ENCODE measurements at regions not wholly inside any gene's neighbourhood (a gene's known extent, or its start where the extent isn't known, plus 50 kb on each side); places are given as distances from the start of the nearest gene placed in this dataset.

DNA sequence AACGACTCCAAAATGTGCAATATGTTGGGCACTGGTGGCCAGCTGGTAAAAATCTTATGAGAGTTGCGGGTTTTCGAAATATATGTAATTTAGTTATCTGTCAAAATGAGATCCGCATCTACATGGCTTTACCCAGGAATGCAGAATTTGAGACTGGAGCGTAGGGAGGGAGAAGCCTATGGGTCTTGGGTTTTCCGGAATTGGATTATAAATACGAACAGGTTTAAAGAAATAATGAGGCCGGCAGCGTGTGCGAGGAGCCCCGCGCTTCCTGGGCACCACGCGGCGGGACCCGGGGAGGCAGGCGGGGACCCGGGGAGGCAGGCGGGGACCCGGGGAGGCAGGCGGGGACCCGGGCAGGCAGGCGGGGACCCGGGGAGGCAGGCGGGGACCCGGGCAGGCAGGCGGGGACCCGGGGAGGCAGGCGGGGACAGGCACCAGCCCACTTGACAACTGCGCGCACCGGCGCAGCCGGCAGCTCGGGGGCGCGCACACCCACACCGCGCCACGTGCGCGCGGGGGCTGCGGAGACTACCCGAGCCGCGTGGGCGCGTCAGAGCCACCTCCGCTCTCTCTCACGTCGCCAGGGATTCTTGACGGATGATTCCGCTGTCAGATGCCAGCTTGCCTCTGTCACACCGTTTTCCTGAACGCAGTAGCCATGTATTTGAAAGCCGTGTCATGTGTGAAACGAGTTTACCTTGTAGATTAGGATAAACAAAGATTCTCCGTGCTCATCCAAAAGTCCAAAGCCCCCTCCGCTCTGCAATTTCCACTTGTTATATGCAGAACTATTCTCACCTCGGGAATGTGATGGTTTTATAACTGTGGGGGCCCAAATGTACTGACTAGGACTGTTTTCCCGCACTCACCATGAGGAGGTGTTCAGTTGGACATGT, 54.3 kb upstream of the HNRNPU start (continued):
- TF ChIP-seq JUND (IDR thresholded peaks at IDR 0.05; ENCODE audit: borderline replicate concordance, low read depth, low read length) (peak; percentile 31; the same call in 1 of the 2 replicates), JUND (tag; IDR thresholded peaks at IDR 0.05; ENCODE audit: borderline replicate concordance, low read depth, low read length) (peak; percentile 44; the same call in 1 of the 3 replicates), ATF7 (IDR thresholded peaks at IDR 0.05) (0 out of 2 replicates have a peak, but pooled peaks have one; percentile 21), BACH1 (tag; IDR thresholded peaks at IDR 0.05) (no peak), NR4A1 (CRISPR knock-in tag; IDR thresholded peaks at IDR 0.05) (no peak), NR4A1 (tag; IDR thresholded peaks at IDR 0.05) (0 out of 2 replicates have a peak, but pooled peaks have one; percentile 39), FOXA3 (CRISPR knock-in tag; conservative IDR thresholded peaks at IDR 0.05 in 1 of 2, IDR thresholded peaks at IDR 0.05 in 1 of 2) (peak in 1 of 2 experiments; percentile 78; a peak in 1 of 4 replicates), NRF1 (conservative IDR thresholded peaks at IDR 0.05 in 1 of 2, IDR thresholded peaks at IDR 0.05 in 1 of 2) (peak; percentile 82 to 84), SMARCA5 (IDR thresholded peaks at IDR 0.05) (no peak), SRF (CRISPR knock-in tag; IDR thresholded peaks at IDR 0.05) (no peak), ZNF224 (CRISPR knock-in tag; IDR thresholded peaks at IDR 0.05) (peak; percentile 72), ZNF217 (CRISPR knock-in tag; IDR thresholded peaks at IDR 0.05) (0 out of 2 replicates have a peak, but pooled peaks have one; percentile 47), RAD51 (IDR thresholded peaks at IDR 0.05; ENCODE audit: borderline replicate concordance, low read depth) (0 out of 2 replicates have a peak, but pooled peaks have one; percentile 16), BHLHE40 (IDR thresholded peaks at IDR 0.05; ENCODE audit: low read length) (peak; percentile 90), GABPB1 (CRISPR knock-in tag; IDR thresholded peaks at IDR 0.05) (peak; percentile 37; the same call in 1 of the 2 replicates), NCOA1 (IDR thresholded peaks at IDR 0.05; ENCODE audit: low read depth) (no peak), OTX1 (CRISPR knock-in tag; IDR thresholded peaks at IDR 0.05) (0 out of 2 replicates have a peak, but pooled peaks have one; percentile 24), TEAD1 (CRISPR knock-in tag; IDR thresholded peaks at IDR 0.05) (peak in 1 of 2 experiments; percentile 89; a peak in 2 of 4 replicates), GATAD2B (IDR thresholded peaks at IDR 0.05; ENCODE audit: borderline replicate concordance) (peak; percentile 80; the same call in 1 of the 2 replicates)
- TF ChIP-seq, protein P1, sequence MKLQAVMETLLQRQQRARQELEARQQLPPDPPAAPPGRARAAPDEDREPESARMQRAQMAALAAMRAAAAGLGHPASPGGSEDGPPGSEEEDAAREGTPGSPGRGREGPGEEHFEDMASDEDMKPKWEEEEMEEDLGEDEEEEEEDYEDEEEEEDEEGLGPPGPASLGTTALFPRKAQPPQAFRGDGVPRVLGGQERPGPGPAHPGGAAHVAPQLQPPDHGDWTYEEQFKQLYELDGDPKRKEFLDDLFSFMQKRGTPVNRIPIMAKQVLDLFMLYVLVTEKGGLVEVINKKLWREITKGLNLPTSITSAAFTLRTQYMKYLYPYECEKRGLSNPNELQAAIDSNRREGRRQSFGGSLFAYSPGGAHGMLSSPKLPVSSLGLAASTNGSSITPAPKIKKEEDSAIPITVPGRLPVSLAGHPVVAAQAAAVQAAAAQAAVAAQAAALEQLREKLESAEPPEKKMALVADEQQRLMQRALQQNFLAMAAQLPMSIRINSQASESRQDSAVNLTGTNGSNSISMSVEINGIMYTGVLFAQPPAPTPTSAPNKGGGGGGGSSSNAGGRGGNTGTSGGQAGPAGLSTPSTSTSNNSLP (IDR thresholded peaks at IDR 0.05; ENCODE audit: borderline replicate concordance, low read depth, low read length), result no peak
- TF ChIP-seq, protein P2, sequence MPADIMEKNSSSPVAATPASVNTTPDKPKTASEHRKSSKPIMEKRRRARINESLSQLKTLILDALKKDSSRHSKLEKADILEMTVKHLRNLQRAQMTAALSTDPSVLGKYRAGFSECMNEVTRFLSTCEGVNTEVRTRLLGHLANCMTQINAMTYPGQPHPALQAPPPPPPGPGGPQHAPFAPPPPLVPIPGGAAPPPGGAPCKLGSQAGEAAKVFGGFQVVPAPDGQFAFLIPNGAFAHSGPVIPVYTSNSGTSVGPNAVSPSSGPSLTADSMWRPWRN (IDR thresholded peaks at IDR 0.05; ENCODE audit: low read depth), result no peak
- TF ChIP-seq, protein P3, sequence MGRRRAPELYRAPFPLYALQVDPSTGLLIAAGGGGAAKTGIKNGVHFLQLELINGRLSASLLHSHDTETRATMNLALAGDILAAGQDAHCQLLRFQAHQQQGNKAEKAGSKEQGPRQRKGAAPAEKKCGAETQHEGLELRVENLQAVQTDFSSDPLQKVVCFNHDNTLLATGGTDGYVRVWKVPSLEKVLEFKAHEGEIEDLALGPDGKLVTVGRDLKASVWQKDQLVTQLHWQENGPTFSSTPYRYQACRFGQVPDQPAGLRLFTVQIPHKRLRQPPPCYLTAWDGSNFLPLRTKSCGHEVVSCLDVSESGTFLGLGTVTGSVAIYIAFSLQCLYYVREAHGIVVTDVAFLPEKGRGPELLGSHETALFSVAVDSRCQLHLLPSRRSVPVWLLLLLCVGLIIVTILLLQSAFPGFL (CRISPR knock-in tag; IDR thresholded peaks at IDR 0.05), result no peak
- TF ChIP-seq, protein P4, sequence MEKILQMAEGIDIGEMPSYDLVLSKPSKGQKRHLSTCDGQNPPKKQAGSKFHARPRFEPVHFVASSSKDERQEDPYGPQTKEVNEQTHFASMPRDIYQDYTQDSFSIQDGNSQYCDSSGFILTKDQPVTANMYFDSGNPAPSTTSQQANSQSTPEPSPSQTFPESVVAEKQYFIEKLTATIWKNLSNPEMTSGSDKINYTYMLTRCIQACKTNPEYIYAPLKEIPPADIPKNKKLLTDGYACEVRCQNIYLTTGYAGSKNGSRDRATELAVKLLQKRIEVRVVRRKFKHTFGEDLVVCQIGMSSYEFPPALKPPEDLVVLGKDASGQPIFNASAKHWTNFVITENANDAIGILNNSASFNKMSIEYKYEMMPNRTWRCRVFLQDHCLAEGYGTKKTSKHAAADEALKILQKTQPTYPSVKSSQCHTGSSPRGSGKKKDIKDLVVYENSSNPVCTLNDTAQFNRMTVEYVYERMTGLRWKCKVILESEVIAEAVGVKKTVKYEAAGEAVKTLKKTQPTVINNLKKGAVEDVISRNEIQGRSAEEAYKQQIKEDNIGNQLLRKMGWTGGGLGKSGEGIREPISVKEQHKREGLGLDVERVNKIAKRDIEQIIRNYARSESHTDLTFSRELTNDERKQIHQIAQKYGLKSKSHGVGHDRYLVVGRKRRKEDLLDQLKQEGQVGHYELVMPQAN (IDR thresholded peaks at IDR 0.05; ENCODE audit: borderline replicate concordance), result peak; percentile 31; the same call in 1 of the 2 replicates

Data from K562 (cell line).